Limb (tissue), 2 donors: ENCODE measurements at regions not wholly inside any gene's neighbourhood (a gene's known extent, or its start where the extent isn't known, plus 50 kb on each side); places are given as distances from the start of the nearest gene placed in this dataset.
A peak's percentile ranks its signal among the peaks of the same experiment; 100 is the strongest.
"Not testable (repeated sequence)": the region's sequence is repeated elsewhere in the genome, so short reads cannot be mapped to it uniquely, and the experiment has no call there.

ENCODE experiments used
- DNase-seq, 2 donors: peaks; one replicate each; pipeline ENCODE4 v3.0.0-alpha.2; 2016; ENCODE audit errors: extremely low spot score in 2 of 2

DNA sequence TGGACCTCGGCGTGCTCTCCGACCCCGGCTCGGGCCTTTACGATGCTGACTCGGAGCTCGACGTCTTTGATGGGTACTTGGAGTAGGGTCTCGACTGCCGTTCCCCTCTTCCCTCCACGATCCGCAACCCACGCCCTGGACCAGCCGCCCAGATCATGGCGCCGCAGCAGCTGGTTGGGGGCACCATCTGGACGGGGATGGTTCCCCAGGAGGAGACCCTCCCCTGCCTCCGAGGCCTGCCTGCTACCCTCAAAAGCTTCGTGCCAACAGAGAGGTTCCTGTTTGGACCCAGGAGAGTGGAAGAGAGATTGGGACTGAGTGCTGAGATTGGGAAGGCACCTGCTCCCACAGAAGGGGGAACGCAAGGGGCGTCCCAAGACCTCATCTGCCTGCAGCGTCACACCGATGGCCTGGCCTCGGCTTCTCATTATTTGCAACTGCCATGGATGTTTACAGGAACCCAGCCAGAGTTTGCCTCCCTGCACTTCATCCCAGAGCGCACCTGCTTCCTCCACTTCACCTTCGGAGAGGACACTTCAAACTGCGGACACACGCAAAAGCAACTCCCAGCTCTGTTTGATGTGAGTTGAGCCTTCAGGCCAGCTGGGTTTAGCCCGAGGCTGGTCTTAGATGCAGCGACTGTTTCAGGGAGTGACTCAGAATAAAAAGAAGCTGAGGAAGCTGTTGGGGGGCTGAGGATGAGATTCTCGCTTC, 58.9 kb downstream of the GOLGA6L7 start:
- peak in 1 of 2 donors; percentile 48 for DNase-seq

DNA sequence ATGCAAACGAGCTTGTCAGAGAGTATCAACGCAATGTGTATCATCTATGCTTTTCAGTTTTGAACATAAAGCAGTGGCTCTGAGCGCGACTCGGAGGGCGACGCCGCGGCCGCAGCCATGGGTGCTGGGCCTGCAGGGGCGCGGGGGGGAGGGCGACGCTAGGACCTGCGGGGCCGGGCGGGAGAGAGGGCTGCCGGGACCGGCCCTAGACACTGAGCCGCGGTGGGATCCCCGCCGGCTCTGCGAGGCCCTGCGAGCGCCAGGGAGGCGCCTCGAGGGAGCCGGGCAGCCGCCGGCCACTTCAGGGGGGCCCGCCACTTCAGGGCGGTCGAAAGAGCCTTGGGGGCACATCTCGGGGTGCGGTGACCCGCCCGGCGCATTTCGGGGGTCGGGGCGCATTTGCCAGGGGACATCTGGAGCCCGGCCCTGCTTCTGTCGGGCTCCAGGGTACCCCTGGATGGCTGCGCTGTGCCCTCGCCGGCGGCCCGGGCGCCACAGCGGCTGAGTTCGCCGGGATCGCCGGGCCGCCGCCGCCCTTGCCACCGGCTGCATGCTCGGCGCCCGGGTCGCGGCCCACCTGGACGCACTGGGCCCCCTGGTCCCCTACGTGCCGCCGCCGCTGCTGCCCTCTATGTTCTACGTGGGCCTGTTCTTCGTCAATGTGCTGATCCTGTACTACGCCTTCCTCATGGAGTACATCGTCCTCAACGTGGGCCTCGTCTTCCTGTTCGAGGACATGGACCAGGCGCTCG, 59.6 kb downstream of the GOLGA6L7 start:
- DNase-seq = not testable (repeated sequence)

DNA sequence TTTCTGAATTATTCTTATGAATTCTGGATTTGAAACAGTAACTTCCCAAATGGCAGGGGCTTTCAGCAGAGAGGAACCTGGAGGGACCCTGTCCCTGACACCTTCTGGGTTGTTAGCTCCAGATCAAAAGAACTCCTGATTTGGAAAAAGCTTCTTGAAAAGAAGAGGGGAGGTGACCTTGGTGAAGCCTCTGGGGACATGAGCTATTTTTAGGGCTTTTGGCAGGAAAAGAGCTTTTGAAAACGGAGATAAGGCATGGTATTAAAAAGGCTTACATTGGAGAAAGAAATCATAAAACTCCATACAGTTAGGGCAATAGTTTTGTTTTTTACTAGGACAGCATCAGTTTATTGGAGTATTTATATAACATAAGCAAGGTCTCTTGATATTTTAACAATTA, 60.3 kb downstream of the GOLGA6L7 start:
- DNase-seq = not testable (repeated sequence)

DNA sequence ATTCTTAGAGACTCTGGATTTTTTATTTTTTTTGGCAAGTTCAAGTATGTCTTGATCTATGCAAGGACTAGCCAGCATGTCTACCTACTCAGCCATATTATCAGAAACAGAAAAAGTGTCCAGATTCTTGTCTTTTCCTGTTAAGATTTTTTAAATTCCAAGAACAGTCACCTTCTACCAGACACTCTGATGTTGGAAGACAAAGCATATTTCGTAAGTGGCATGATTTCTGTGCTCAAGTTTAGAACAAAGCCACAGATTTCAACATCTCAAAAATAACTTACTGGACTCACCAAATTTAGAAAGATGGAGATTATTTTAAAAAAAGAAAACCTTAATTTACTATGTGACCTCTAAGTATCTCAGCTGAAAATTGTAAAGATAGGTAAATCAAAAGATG, 61.9 kb downstream of the GOLGA6L7 start:
- DNase-seq = no peak

DNA sequence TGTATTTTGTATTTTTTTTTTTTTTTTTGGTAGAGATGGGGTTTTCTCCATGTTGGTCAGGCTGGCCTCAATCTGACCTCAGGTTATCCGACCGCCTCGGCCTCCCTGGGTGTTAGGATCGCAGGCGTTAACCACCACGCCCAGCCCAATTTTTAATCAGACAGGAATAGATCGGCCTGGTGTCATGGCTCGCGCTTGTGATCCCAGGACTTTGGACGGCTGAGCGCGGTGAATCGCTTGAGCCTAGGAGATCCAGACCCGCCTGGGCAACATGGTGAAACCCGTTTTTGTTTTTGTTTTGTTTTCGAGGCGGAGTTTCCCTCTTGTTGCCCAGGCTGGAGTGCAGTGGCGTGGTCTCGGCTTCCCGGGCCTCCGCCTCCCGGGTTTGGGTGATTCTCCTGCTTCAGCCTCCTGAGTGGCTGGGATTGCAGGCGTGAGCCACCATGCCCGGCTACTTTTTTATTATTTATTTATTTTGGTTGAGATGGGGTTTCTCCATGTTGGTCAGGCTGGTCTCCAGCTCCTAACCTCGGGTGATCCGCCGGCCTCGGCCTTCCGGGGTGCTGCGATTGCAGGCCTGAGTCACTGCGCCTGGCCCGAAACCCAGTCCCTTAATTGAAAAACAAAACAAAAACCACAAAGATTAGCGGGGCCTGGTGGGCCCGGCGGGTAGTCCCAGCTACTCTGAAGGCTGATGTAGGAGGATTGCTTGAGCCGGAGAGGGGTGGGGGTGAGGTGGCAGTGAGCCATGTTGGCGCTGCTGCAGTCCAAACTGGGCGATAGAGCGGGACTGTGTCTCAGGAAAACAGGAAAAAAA, 63.9 kb downstream of the GOLGA6L7 start:
- DNase-seq = not testable (repeated sequence)

DNA sequence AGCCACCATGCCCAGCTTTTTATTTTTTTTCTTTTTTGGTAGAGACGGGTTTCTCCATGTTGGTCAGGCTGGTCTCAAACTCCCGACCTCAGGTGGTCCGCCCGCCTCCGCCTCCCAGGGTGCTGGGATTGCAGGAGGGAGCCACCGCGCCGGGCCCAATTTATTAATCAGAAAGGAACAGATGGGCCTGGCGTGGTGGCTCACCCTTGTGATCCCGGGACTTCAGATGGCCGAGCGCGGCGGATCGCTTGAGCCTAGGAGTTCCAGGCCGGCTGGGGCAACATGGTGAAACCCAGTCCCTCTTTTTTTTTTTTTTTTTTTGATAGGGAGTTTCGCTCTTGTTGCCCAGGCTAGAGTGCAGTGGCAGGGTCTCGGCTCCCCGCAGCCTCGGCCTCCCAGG, 64.6 kb downstream of the GOLGA6L7 start:
- no peak for DNase-seq

DNA sequence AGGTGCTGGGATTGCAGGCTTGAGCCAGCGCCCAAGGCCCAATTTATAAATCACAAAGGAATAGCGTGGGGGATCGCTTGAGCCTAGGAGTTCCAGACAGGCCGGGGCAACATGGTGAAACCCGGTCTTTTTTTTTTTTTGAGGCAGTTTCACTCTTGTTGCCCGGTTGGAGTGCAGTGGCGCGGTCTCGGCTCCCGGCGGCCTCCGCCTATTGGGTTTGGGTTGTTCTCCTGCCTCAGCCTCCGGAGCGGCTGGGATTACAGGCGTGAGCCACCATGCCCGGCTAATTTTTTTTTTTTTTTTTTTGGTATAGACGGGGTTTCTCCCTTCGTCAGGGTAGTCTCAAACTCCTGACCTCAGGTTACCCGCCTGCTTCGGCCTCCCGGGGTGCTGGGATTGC, 65.0 kb downstream of the GOLGA6L7 start:
- DNase-seq = no peak

DNA sequence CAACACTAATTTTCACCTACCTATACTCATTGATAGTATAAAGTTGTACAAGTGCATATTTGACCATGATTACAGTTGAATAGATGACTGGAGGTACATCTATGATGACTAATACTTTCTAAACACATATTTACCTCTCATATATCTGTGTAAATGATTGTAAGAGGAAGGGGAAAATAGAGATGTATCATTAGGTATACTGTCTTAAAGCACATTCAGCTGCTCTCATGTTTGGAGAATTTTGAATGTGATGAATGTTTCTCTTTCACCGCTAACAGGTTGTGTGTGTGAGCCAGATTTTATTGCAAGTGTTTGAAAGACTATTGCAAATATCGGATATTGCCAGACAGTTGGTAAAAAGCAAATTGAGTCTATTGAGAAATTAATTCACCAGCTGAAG, 66.2 kb upstream of the GOLGA8M start:
- DNase-seq = not testable (repeated sequence)

DNA sequence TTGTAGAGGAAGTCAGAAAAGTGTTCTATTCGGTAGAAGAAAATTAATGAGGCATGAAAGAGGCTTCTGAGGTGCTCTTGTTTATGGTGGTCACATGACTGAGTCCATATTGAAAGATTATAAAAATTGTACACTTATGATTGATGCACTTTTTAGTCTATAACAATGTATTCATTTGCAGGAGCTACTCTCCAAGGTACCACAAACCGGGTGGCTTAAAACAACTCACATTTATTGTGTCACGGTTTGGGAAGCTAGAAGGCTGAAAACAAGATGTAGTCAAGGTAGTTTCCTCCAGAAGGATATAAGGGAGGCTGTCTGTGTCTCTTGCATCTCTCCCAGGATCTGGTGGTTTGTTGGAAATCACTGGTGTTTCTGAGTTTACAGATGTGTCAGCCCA, 60.6 kb upstream of the GOLGA8M start:
- not testable (repeated sequence) for DNase-seq
